D721Med (cell line): ENCODE measurements at regions not wholly inside any gene's neighbourhood (a gene's known extent, or its start where the extent isn't known, plus 50 kb on each side); places are given as distances from the start of the nearest gene placed in this dataset.
A peak's percentile ranks its signal among the peaks of the same experiment; 100 is the strongest.

Source experiments
- DNase-seq: peaks from one replicate; pipeline ENCODE4 v3.0.0; 2011; ENCODE audit warnings: low spot score; ENCODE audit not compliant: insufficient read length
- FAIRE-seq: peaks from 2 replicates; lab custom pipeline; 2011; peaks lifted over from hg19 to GRCh38; lab: Jason Lieb, UNC
- TF ChIP-seq, protein P1 (sequence below): IDR thresholded peaks from 2 replicates; pipeline ENCODE4 v1.5.1; 2012; ENCODE audit warnings: mild to moderate bottlenecking, control low read depth; ENCODE audit not compliant: insufficient read depth; ENCODE audit errors: missing control alignments

GRCh38 chr4:136691607-136692006, 840.7 kb downstream of the PCDH18 start:
- DNase-seq = no peak
- TF ChIP-seq, protein P1, sequence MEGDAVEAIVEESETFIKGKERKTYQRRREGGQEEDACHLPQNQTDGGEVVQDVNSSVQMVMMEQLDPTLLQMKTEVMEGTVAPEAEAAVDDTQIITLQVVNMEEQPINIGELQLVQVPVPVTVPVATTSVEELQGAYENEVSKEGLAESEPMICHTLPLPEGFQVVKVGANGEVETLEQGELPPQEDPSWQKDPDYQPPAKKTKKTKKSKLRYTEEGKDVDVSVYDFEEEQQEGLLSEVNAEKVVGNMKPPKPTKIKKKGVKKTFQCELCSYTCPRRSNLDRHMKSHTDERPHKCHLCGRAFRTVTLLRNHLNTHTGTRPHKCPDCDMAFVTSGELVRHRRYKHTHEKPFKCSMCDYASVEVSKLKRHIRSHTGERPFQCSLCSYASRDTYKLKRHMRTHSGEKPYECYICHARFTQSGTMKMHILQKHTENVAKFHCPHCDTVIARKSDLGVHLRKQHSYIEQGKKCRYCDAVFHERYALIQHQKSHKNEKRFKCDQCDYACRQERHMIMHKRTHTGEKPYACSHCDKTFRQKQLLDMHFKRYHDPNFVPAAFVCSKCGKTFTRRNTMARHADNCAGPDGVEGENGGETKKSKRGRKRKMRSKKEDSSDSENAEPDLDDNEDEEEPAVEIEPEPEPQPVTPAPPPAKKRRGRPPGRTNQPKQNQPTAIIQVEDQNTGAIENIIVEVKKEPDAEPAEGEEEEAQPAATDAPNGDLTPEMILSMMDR = no peak
- no peak for FAIRE-seq

DNA sequence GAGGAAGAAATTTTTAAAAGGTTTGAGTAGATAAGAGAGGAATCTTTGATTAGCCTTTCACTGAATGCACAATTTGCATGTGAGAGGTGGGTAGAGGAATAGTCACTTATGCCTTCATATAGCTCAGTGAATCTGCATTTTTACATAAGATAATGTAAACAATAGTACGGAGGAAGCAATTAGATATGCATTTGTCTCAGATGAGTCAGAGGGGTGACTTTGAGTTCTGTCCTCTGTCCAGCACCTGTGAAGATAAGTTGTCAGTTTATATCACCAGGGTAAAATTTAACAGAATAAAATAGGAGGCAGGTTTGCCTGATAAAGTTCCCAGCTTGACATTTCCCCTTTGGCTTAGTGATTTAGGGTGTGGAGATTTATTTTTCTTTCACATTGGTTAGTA, 841.9 kb downstream of the PCDH18 start:
- FAIRE-seq (no peak), DNase-seq (no peak)
- TF ChIP-seq, protein P1 = no peak

DNA sequence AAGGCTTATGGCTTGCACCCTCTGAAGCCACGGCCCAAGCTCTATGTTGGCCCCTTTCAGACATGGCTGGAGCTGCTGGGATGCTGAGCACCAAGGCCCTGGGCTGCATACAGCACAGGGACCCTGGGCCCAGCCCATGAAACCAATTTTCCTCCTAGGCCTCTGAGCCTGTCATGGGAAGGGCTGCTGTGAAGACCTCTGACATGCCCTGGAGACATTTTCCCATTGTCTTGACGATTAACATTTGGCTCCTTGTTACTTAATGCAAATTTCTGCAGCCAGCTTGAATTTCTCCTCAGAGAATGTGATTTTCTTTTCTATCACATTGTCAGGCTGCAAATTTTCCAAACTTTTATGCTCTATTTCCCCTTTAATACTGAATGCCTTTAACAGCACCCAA, 844.7 kb downstream of the PCDH18 start:
- DNase-seq (no peak), FAIRE-seq (no peak)
- TF ChIP-seq, protein P1 = no peak

GRCh38 chr4:136687118-136687517, 845.2 kb downstream of the PCDH18 start:
- FAIRE-seq (no peak), DNase-seq (no peak)
- TF ChIP-seq, protein P1 = no peak

DNA sequence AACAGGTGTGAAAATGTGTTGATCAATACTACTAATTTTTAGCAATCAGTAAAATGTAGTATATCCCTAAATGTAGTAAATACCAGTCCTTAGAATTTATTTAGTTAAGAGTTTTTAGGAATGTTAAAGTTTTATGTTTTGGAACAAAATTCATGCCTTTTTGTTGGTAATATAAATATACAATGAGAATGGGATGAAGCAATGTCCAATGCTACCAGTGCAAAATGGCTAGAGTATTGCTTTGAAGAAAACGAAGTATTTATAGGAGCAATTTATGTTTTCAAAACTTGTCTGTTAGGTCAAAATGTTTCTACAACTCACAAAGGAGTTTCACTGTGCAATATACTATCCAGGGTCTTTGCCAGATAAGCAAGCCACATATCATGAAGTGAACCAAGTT, 851.5 kb downstream of the PCDH18 start:
- DNase-seq = no peak
- TF ChIP-seq, protein P1 = no peak
- peak; percentile 16 for FAIRE-seq

DNA sequence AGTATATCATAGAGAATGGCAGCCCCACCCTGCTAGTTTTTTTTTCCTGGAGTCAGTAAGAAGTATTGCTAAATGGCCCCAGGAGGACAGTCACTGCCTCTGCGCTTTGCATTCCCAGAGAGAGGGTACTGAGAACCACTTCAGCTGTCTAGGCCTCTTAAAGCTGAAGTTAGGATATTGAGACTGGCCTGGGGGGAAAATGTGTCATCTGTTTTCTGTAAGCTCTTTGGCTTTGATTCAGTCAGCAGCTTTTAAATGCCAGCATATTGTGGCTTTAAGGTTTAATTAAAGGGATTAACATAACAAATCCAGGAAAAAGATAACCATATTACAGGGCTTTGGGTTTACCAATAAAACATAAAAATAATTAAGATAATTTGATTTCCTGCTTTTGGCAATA, 852.0 kb downstream of the PCDH18 start:
- no peak for DNase-seq
- TF ChIP-seq, protein P1 = no peak
- FAIRE-seq = peak; percentile 80

DNA sequence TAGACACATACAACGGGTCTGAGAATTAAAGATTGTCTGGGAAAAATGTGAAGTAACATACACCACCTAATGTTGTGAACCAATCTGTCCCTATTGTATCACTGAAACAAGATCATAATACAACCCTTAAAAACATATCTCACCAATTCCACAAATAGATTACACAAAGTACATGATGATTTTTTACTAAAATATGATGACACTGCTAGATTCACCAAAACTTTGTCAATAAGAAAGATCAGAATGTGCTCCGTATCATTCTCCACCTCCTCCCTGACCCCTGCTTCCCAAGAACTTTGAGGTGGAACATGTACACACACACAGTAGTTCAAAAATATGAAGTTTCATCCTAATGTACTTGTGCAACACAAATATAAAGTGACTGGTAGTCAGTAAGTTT, 862.0 kb downstream of the PCDH18 start:
- FAIRE-seq = peak; percentile 73
- no peak for DNase-seq
- TF ChIP-seq, protein P1 = no peak
